Mesendoderm (in vitro differentiated cells): ENCODE measurements at regions not wholly inside any gene's neighbourhood (a gene's known extent, or its start where the extent isn't known, plus 50 kb on each side); places are given as distances from the start of the nearest gene placed in this dataset.

Experiments used
- DNase-seq: peaks from one replicate; pipeline ENCODE4 v3.0.0; 2013
- H2AK5ac ChIP-seq: 2 replicates; pipeline ENCODE4 v1.6.1; 2013; ENCODE audit warnings: low read length, inconsistent platforms
- H2BK120ac ChIP-seq: 2 replicates; pipeline ENCODE4 v1.6.1; 2013; ENCODE audit warnings: low read depth, mild to moderate bottlenecking, low read length, moderate library complexity, mixed read lengths
- H2BK15ac ChIP-seq: replicated peaks from 2 replicates; pipeline ENCODE4 v1.6.1; 2013; ENCODE audit warnings: low read depth, mild to moderate bottlenecking, moderate library complexity
- H2BK5ac ChIP-seq: 2 replicates; pipeline ENCODE4 v1.6.1; 2013; ENCODE audit warnings: low read length, inconsistent platforms
- H3K18ac ChIP-seq: 2 replicates; pipeline ENCODE4 v1.6.1; 2013; ENCODE audit warnings: mild to moderate bottlenecking, low read length, mixed read lengths
- H3K23ac ChIP-seq: one replicate; pipeline ENCODE4 v1.6.1; 2013; ENCODE audit warnings: low read length
- H3K27ac ChIP-seq: 2 replicates; pipeline ENCODE4 v1.5.1; 2013; ENCODE audit warnings: low read depth, mild to moderate bottlenecking, inconsistent platforms, low read length, moderate library complexity
- H3K27me3 ChIP-seq: 2 replicates; pipeline ENCODE4 v1.6.1; 2013; ENCODE audit warnings: low read length, control low read depth, mild to moderate bottlenecking, inconsistent platforms; ENCODE audit not compliant: insufficient read depth, poor library complexity
- H3K36me3 ChIP-seq: 2 replicates; pipeline ENCODE4 v1.6.1; 2013; ENCODE audit warnings: low read length, inconsistent platforms; ENCODE audit not compliant: control insufficient read depth, insufficient read depth
- H3K4ac ChIP-seq: one replicate; pipeline ENCODE4 v1.6.1; 2013; ENCODE audit warnings: low read depth, mild to moderate bottlenecking, low read length, moderate library complexity
- H3K4me1 ChIP-seq: 2 replicates; pipeline ENCODE4 v1.6.1; 2013; ENCODE audit warnings: low read depth, low read length, inconsistent platforms; ENCODE audit not compliant: control insufficient read depth
- H3K4me2 ChIP-seq: 2 replicates; pipeline ENCODE4 v1.6.1; 2013; ENCODE audit warnings: low read length
- H3K4me3 ChIP-seq: 2 replicates; pipeline ENCODE4 v1.5.1; 2013; ENCODE audit warnings: mild to moderate bottlenecking, low read length
- H3K56ac ChIP-seq: one replicate; pipeline ENCODE4 v1.6.1; 2013; ENCODE audit warnings: low read length
- H3K79me1 ChIP-seq: 2 replicates; pipeline ENCODE4 v1.6.1; 2013; ENCODE audit warnings: low read length, inconsistent platforms
- H3K79me2 ChIP-seq: 2 replicates; pipeline ENCODE4 v1.6.1; 2013; ENCODE audit warnings: mild to moderate bottlenecking, low read length; ENCODE audit not compliant: control insufficient read depth, insufficient read depth
- H3K9ac ChIP-seq: 2 replicates; pipeline ENCODE4 v1.6.1; 2013; ENCODE audit warnings: low read length, inconsistent platforms
- H4K5ac ChIP-seq: one replicate; pipeline ENCODE4 v1.6.1; 2013; ENCODE audit warnings: low read length
- H4K8ac ChIP-seq: one replicate; pipeline ENCODE4 v1.6.1; 2013; ENCODE audit warnings: low read depth, mild to moderate bottlenecking, control low read depth, low read length, moderate library complexity
- WGBS: extraction: QIAGEN DNeasy Blood & Tissue Kit; methylation state at CpG from one replicate; pipeline ENCODE4 v1.1.7; 2013; ENCODE audit warnings: low lambda C conversion rate, missing lambda C conversion rate; ENCODE audit not compliant: insufficient coverage; ENCODE audit errors: extremely low coverage; 5-methylcytosine and 5-hydroxymethylcytosine counted together

GRCh38 chr3:21894459-21895340 lies 143.7 kb upstream of the ZNF385D start:
- H2BK15ac ChIP-seq, result no peak overlapping the region
- H3K4me3 ChIP-seq, result no peak overlapping the region
- WGBS, result no CpG with 5 or more reads among the region's 3 CpGs
- H3K79me2 ChIP-seq, result no peaks in the 10 kb centered on the region
- no peaks in the 10 kb centered on the region for H3K27me3 ChIP-seq
- H4K8ac ChIP-seq, result no peak overlapping the region
- no peak overlapping the region for H3K18ac ChIP-seq
- no peak overlapping the region for H3K4ac ChIP-seq
- no peak overlapping the region for H3K4me2 ChIP-seq
- no peaks in the 10 kb centered on the region for H3K79me1 ChIP-seq
- no peak overlapping the region for H2AK5ac ChIP-seq
- no peak overlapping the region for H2BK5ac ChIP-seq
- no peak overlapping the region for H3K27ac ChIP-seq
- no peak overlapping the region for H4K5ac ChIP-seq
- H3K23ac ChIP-seq, result no peak overlapping the region
- H3K9ac ChIP-seq, result no peak overlapping the region
- no peaks in the 10 kb centered on the region for H3K36me3 ChIP-seq
- H3K56ac ChIP-seq, result no peak overlapping the region
- peaks cover 3% of the 10 kb centered on the region for H3K4me1 ChIP-seq
- H2BK120ac ChIP-seq, result no peak overlapping the region
- DNase-seq, result peak; percentile 16

DNA sequence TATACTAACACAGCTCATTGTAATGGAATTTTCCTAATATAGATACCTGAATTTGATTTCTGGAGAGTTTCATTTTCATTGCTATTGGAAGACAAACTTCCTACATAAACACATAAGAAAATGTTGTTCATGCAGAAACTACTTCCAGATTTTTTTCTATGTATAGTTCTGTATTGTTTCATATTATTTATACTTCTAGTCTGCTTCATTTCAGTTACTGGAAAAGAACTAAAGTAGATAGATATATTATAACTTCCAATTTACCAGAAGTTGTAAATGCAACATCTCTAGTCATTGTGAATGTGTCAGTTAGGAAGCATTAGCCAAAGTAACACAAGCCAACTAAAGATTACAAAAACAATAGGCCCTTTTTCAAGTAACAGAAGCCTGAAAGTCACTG lies 147.3 kb upstream of the ZNF385D start:
- Histone ChIP-seq H2AK5ac (no peak overlapping the region), H3K27me3 (no peaks in the 10 kb centered on the region), H2BK15ac (no peak overlapping the region), H3K27ac (no peak overlapping the region), H3K79me1 (no peaks in the 10 kb centered on the region), H3K23ac (no peak overlapping the region), H2BK5ac (no peak overlapping the region), H4K8ac (no peak overlapping the region), H3K4me3 (no peak overlapping the region), H3K4me2 (no peak overlapping the region), H2BK120ac (no peak overlapping the region), H3K4ac (no peak overlapping the region), H3K9ac (no peak overlapping the region), H3K79me2 (no peaks in the 10 kb centered on the region), H3K4me1 (peaks cover 3% of the 10 kb centered on the region), H3K56ac (no peak overlapping the region), H3K36me3 (no peaks in the 10 kb centered on the region), H3K18ac (no peak overlapping the region), H4K5ac (no peak overlapping the region)
- no peak for DNase-seq

DNA sequence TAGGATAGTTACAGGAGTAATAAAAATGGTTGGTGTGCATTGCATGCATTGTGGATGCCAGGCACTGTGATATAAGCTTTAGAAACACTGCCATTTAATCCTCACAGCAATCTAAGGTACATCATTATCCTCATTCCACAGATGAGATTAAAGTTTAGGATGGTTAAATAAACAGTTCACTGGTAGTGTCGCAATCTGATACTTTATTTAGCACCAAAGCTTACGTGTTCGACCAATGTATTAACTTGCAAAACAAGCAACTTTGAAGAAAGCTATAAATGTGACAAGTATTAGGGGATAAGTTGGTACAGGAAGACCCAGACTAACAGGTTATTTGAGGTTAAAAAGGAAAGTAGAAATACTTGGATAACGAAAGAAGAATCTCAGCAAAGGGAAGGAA lies 150.5 kb upstream of the ZNF385D start:
- H3K79me1 ChIP-seq, result no peaks in the 10 kb centered on the region
- H2BK5ac ChIP-seq, result no peak overlapping the region
- H3K4ac ChIP-seq, result no peak overlapping the region
- H3K23ac ChIP-seq, result no peak overlapping the region
- H2BK15ac ChIP-seq, result no peak overlapping the region
- H3K36me3 ChIP-seq, result no peaks in the 10 kb centered on the region
- DNase-seq, result no peak
- no peak overlapping the region for H3K4me3 ChIP-seq
- H2AK5ac ChIP-seq, result no peak overlapping the region
- WGBS, result no CpG with 5 or more reads among the region's 4 CpGs
- H4K8ac ChIP-seq, result no peak overlapping the region
- H3K27me3 ChIP-seq, result no peaks in the 10 kb centered on the region
- H3K56ac ChIP-seq, result no peak overlapping the region
- H3K18ac ChIP-seq, result no peak overlapping the region
- H4K5ac ChIP-seq, result no peak overlapping the region
- no peak overlapping the region for H3K4me2 ChIP-seq
- H3K27ac ChIP-seq, result no peak overlapping the region
- H3K9ac ChIP-seq, result no peak overlapping the region
- peaks cover 3% of the 10 kb centered on the region for H3K4me1 ChIP-seq
- H2BK120ac ChIP-seq, result no peak overlapping the region
- no peaks in the 10 kb centered on the region for H3K79me2 ChIP-seq

GRCh38 chr3:21902956-21903355 lies 151.9 kb upstream of the ZNF385D start:
- H2AK5ac ChIP-seq, result no peak overlapping the region
- H3K4me3 ChIP-seq, result no peak overlapping the region
- no peak overlapping the region for H2BK120ac ChIP-seq
- no peak overlapping the region for H3K4me2 ChIP-seq
- H4K8ac ChIP-seq, result no peak overlapping the region
- H3K27me3 ChIP-seq, result no peaks in the 10 kb centered on the region
- DNase-seq, result no peak
- no peaks in the 10 kb centered on the region for H3K79me2 ChIP-seq
- H3K79me1 ChIP-seq, result no peaks in the 10 kb centered on the region
- H3K27ac ChIP-seq, result no peak overlapping the region
- no peak overlapping the region for H3K23ac ChIP-seq
- no peaks in the 10 kb centered on the region for H3K36me3 ChIP-seq
- no peak overlapping the region for H3K9ac ChIP-seq
- no peak overlapping the region for H4K5ac ChIP-seq
- H2BK15ac ChIP-seq, result no peak overlapping the region
- no CpG with 5 or more reads among the region's 4 CpGs for WGBS
- H3K4ac ChIP-seq, result no peak overlapping the region
- H3K4me1 ChIP-seq, result peaks cover 3% of the 10 kb centered on the region
- no peak overlapping the region for H2BK5ac ChIP-seq
- H3K18ac ChIP-seq, result no peak overlapping the region
- no peak overlapping the region for H3K56ac ChIP-seq

DNA sequence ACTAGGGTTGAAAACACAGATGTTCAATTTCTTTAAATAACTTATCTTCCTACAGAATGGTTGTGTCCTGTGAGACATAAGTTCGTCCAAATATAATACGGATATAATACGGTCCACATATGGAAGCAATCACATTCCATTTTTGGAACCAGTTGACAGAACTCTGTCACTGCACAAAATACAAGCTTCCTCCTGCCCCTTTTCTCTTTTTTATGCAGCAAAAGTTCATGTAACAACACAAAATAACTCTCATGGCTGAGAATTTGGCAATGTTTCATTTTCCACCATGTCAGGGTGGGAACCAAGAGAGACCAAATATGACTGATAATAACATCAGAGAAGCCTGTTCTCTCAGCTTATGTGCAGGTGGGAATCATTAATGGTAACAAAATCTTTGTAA lies 158.1 kb upstream of the ZNF385D start:
- Histone ChIP-seq H3K79me2 (no peaks in the 10 kb centered on the region), H3K27ac (no peak overlapping the region), H3K18ac (no peak overlapping the region), H2AK5ac (no peak overlapping the region), H3K79me1 (no peaks in the 10 kb centered on the region), H3K23ac (no peak overlapping the region), H3K36me3 (no peaks in the 10 kb centered on the region), H2BK120ac (no peak overlapping the region), H2BK5ac (no peak overlapping the region), H3K4ac (no peak overlapping the region), H4K5ac (no peak overlapping the region), H3K4me1 (no peaks in the 10 kb centered on the region), H4K8ac (no peak overlapping the region), H3K4me2 (no peak overlapping the region), H3K4me3 (no peak overlapping the region), H3K9ac (no peak overlapping the region), H3K56ac (no peak overlapping the region), H3K27me3 (no peaks in the 10 kb centered on the region), H2BK15ac (no peak overlapping the region)
- no peak for DNase-seq
- WGBS, result no CpG with 5 or more reads among the region's 3 CpGs

GRCh38 chr3:21912711-21913110 lies 161.7 kb upstream of the ZNF385D start:
- no peak overlapping the region for H2AK5ac ChIP-seq
- no peaks in the 10 kb centered on the region for H3K79me2 ChIP-seq
- H3K79me1 ChIP-seq, result no peaks in the 10 kb centered on the region
- H3K4me3 ChIP-seq, result no peak overlapping the region
- no peak for DNase-seq
- WGBS, result no CpG with 5 or more reads among the region's 1 CpG
- no peak overlapping the region for H2BK120ac ChIP-seq
- H3K27me3 ChIP-seq, result no peaks in the 10 kb centered on the region
- H3K27ac ChIP-seq, result no peak overlapping the region
- no peaks in the 10 kb centered on the region for H3K36me3 ChIP-seq
- no peak overlapping the region for H3K23ac ChIP-seq
- H3K4me1 ChIP-seq, result no peaks in the 10 kb centered on the region
- H2BK5ac ChIP-seq, result no peak overlapping the region
- no peak overlapping the region for H3K18ac ChIP-seq
- H3K4ac ChIP-seq, result no peak overlapping the region
- H3K4me2 ChIP-seq, result no peak overlapping the region
- no peak overlapping the region for H3K56ac ChIP-seq
- H4K8ac ChIP-seq, result no peak overlapping the region
- no peak overlapping the region for H2BK15ac ChIP-seq
- H4K5ac ChIP-seq, result no peak overlapping the region
- H3K9ac ChIP-seq, result no peak overlapping the region
